SKM-1 (cell line): ENCODE measurements at regions not wholly inside any gene's neighbourhood (a gene's known extent, or its start where the extent isn't known, plus 50 kb on each side); places are given as distances from the start of the nearest gene placed in this dataset.

Experiments used
- DNase-seq: peaks from one replicate; lab custom pipeline; 2025; ENCODE audit not compliant: unreplicated experiment; lab: John Stamatoyannopoulos, UW

DNA sequence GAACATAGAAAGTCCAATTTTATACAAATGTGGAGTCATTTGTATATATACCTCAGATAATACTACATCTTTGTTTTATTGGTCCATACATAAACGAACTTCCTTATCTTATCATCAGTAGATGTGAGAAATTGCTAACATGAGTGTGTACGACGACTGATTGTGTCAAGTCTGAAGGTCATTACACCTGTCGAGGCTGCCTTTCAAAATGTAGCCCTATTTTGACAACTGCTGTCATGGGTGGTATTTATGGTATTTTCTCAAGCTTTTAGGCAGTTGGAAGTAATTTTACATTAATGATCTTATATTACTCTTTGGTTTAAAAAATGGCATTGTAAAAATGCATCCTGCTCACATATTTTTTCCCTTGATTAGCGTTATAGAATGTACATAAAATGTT, 183.7 kb upstream of the DNAJC19 start:
- DNase-seq: no peak

- DNase-seq: no peak
Observed at GRCh38 chr3:181134873-181135272, 145.3 kb upstream of the DNAJC19 start.

DNA sequence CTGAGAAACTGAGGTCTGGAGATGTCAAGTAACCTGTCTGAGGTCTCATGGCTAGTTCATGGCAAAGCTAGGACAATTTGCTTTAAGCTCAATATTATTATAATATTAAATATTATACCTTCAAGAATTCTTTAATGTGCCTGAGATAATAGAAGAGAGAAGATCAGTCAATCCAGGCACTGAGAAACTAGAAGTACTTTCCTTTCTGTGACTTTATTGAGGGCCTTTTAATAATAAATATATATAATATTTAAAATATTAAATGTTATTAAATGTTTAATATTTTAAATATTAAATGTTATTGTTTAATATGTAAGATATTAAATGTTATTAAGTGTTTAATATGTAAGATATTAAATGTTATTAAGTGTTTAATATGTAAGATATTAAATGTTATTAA, 144.3 kb upstream of the DNAJC19 start:
- DNase-seq: no peak

GRCh38 chr3:181105646-181106045, 116.1 kb upstream of the DNAJC19 start:
- DNase-seq: no peak

GRCh38 chr3:181103605-181104004, 114.1 kb upstream of the DNAJC19 start:
- peak; percentile 18 for DNase-seq

DNA sequence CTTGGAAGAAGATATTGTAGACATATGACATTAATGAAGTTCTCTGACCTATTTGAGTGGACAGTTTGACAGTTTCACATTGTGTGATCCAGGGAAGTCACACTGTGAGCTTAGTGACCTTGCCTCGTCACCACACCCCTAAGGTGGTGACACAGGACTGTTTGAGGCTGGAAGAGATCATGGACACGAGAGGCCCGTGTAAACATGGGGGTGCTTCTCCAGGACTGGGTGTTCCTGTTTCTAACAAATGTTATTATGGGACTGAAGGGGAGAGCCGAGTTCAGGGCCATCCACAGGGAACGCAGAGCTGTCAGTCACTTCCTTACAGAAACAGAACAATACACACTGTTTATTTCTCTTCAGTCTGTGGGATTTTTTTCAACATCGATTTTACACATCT, 96.5 kb upstream of the DNAJC19 start:
- no peak for DNase-seq

DNA sequence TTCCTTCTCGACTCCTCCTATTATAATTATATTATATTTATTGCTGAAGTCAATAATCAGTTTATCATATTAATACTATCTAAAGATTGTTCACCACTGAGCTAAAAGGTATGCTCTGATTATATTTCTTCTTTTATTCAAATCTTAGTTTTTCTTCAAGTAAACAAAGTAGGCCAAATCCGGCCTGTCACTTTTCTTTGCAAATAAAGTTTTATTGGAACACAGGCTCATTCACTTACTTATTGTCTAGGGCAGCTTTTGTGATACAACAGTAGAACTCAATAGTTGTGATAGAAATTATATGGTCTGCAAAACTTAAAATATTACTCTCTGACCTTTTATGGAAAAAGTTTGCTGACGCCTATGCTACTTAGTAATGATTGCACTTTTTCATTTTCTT, 92.4 kb upstream of the DNAJC19 start:
- DNase-seq: no peak

GRCh38 chr3:181076558-181076957, 87.0 kb upstream of the DNAJC19 start:
- DNase-seq: no peak

GRCh38 chr3:181075098-181075497, 85.6 kb upstream of the DNAJC19 start:
- no peak for DNase-seq

DNA sequence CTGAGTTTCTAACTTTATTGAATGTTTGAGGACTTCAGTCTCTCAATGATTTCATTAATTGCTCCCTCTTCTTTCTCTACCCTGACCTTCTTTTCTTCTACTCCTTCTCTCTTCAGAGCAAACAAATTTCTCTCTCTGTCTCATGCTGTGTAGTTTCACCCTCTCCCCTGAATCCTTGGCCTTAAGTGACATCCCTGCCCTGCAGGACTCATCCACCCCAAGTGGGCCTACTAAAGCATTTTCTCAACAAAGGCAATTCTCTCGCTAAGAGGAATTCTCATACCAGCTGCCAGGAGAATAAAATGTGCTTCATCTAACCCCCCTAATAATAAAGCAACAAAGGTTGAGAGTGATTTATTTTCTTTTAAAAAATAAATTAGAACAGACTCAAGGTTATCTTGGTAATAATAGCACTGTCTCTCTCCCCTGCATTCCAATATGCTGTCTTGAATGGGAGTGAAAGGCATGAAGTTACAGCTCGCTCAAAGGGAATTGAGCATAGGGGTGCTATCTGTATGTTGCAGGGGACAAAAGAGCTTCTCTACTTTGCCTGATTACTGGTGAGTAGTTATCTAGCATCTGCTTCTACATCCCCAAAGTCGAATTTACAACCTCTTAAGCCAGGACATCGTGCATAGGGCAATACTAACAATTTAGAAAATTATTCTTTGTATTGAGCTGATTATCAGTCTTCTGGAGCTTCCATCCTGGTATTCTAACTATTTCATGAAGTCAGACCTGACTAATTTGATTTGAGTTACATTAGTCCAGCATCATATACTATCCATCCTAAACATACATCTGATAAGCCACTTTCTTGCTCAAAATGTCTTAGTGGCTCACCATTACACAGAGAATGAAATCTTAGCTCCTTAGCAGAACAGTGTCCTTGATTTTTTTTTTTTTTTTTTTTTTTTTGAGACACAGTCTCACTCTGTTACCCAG, 76.9 kb upstream of the DNAJC19 start:
- no peak for DNase-seq

- no peak for DNase-seq
Observed at GRCh38 chr3:181056136-181056732, 66.7 kb upstream of the DNAJC19 start.

GRCh38 chr3:181054538-181054937, 65.0 kb upstream of the DNAJC19 start:
- DNase-seq: no peak

DNA sequence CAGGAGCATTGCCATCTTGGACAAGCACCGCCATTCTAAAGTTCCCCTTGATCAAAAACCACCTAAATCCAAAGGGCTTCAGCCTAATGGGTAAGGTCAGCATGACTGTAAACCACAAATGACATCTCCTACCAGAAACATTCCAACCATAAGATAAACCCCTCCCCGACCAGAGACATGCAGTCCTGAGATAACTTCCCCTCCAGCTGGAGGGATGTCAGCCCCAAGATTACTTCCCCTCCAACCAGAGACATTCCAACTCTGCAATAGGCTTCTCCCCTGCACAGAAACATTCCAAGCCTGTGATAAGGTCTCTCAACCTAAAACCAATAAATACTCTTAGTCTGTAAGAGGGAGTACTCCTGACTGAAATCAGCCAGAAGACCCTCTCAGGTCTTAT, 62.7 kb upstream of the DNAJC19 start:
- no peak for DNase-seq

DNA sequence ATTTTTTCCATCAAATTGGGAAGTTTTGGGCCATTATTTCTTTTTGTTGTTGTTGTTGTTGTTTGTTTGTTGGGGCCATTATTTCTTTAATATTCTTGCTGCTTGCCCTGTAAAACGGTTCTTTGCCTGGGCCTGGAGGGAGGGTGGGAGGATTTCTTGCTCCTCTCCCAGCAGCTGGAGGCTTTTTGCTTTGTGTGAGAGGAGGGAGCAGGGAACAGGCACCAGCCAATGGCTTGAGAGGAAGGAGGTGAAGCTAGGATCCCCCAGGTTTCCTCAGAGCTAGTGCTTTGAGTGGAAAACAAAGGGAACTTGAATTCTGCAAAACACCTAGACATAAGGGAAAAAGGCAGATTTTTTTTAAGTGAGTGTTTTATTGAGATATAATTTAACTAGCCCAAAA, 61.2 kb upstream of the DNAJC19 start:
- DNase-seq: no peak

GRCh38 chr3:181040030-181040429, 50.5 kb upstream of the DNAJC19 start:
- no peak for DNase-seq
